H1 (cell line): ENCODE measurements at regions not wholly inside any gene's neighbourhood (a gene's known extent, or its start where the extent isn't known, plus 50 kb on each side); places are given as distances from the start of the nearest gene placed in this dataset.

Experiments
- CTCF ChIA-PET: fragments of 300-600 bp; sonication (Branson Sonifier 250); formaldehyde crosslinking; loops from one replicate; lab custom pipeline; 2021; ENCODE audit not compliant: partially characterized antibody; lab: Charles Lee
- POLR2A ChIA-PET: fragments of 300-600 bp; sonication (Branson Sonifier 250); formaldehyde crosslinking; loops from one replicate; lab custom pipeline; 2021; ENCODE audit warnings: inconsistent platforms; ENCODE audit not compliant: partially characterized antibody; lab: Charles Lee
- DNase-seq, 2 experiments: peaks; one replicate each; pipeline versions ENCODE4 v3.0.0 to v3.0.0-alpha.2; 2010 to 2022; ENCODE audit warnings: low spot score in 2 of 2, low read depth in 1 of 2, mixed read lengths in 1 of 2
- FAIRE-seq: peaks from 2 replicates; lab custom pipeline; 2011; peaks lifted over from hg19 to GRCh38; lab: Jason Lieb, UNC
- H2AFZ ChIP-seq: 2 replicates; pipeline ENCODE4 v1.8.1; 2012; ENCODE audit warnings: low read length, inconsistent platforms
- H2AK5ac ChIP-seq: 2 replicates; pipeline ENCODE4 v1.6.1; 2013; ENCODE audit warnings: low read depth, low read length
- H2BK120ac ChIP-seq: replicated peaks from 2 replicates; pipeline ENCODE3; 2013; ENCODE audit warnings: low read depth, low read length, inconsistent platforms
- H2BK12ac ChIP-seq: 2 replicates; pipeline ENCODE4 v1.6.1; 2013; ENCODE audit warnings: low read depth, low read length
- H2BK15ac ChIP-seq: 2 replicates; pipeline ENCODE4 v1.6.1; 2013; ENCODE audit warnings: low read length
- H2BK20ac ChIP-seq: 2 replicates; pipeline ENCODE4 v1.6.1; 2013; ENCODE audit warnings: low read length
- H2BK5ac ChIP-seq: 2 replicates; pipeline ENCODE4 v1.6.1; 2013; ENCODE audit warnings: low read depth, low read length
- H3K14ac ChIP-seq: 2 replicates; pipeline ENCODE4 v1.6.1; 2013; ENCODE audit warnings: inconsistent platforms; ENCODE audit not compliant: insufficient read length
- H3K18ac ChIP-seq: 2 replicates; pipeline ENCODE4 v1.6.1; 2013; ENCODE audit warnings: low read length; ENCODE audit errors: extremely low read depth
- H3K23ac ChIP-seq: 2 replicates; pipeline ENCODE4 v1.6.1; 2013; ENCODE audit warnings: inconsistent platforms; ENCODE audit not compliant: insufficient read length
- H3K23me2 ChIP-seq: 2 replicates; pipeline ENCODE4 v1.6.1; 2013; ENCODE audit warnings: low read depth, low read length
- H3K27ac ChIP-seq: 2 replicates; pipeline ENCODE4 v1.6.1; 2011; ENCODE audit warnings: low read depth, low read length, inconsistent platforms
- H3K27me3 ChIP-seq, 4 experiments: replicated peaks in 1 of 4; 1 replicate in 1 of 4; 2 replicates in 3 of 4; pipeline versions ENCODE4 v1.6.1 to v1.8.1; 2011 to 2013; ENCODE audit warnings: low read length in 3 of 4, mild to moderate bottlenecking in 3 of 4, inconsistent platforms in 2 of 4, mixed read lengths in 2 of 4, moderate library complexity in 1 of 4; ENCODE audit not compliant: control insufficient read depth in 3 of 4, insufficient read depth in 3 of 4; ENCODE audit errors: extremely low read depth in 1 of 4
- H3K36me3 ChIP-seq, 4 experiments: 2 replicates each; pipeline versions ENCODE4 v1.6.1 to v1.8.1; 2011 to 2013; ENCODE audit warnings: mild to moderate bottlenecking in 4 of 4, low read length in 3 of 4, moderate library complexity in 2 of 4, control low read depth in 1 of 4, inconsistent platforms in 1 of 4; ENCODE audit not compliant: insufficient read depth in 4 of 4, control insufficient read depth in 2 of 4
- H3K4ac ChIP-seq: replicated peaks from 2 replicates; pipeline ENCODE3; 2013; ENCODE audit warnings: low read length, low read depth, mixed read lengths, inconsistent platforms; ENCODE audit not compliant: insufficient read length
- H3K4me1 ChIP-seq, 4 experiments: replicated peaks in 1 of 4; 1 replicate in 1 of 4; 2 replicates in 3 of 4; pipeline versions ENCODE4 v1.6.1 to v1.8.1; 2011 to 2013; ENCODE audit warnings: low read length in 3 of 4, inconsistent platforms in 2 of 4, mixed read lengths in 1 of 4; ENCODE audit not compliant: insufficient read depth in 4 of 4, control insufficient read depth in 3 of 4
- H3K4me2 ChIP-seq, 2 experiments: 2 replicates each; pipeline versions ENCODE4 v1.6.1 to v1.8.1; 2011 to 2013; ENCODE audit warnings: low read depth in 2 of 2, low read length in 2 of 2, control low read depth in 1 of 2, inconsistent platforms in 1 of 2, mild to moderate bottlenecking in 1 of 2; ENCODE audit not compliant: insufficient read depth in 1 of 2
- H3K4me3 ChIP-seq, 4 experiments: fragments of 200-600, 300-600 bp in 1 of 4; sonication (generic), shearing (Covaris generic), sonication (Bioruptor Twin) in 1 of 4; 2 replicates each; pipeline versions ENCODE4 v1.5.1 to v1.8.1; 2011 to 2016; ENCODE audit warnings: low read length in 4 of 4, low read depth in 3 of 4, control low read depth in 2 of 4, inconsistent platforms in 2 of 4, mild to moderate bottlenecking in 2 of 4, mixed read lengths in 1 of 4, moderate library complexity in 1 of 4; ENCODE audit not compliant: insufficient read depth in 2 of 4; ENCODE audit errors: extremely low read depth in 1 of 4
- H3K56ac ChIP-seq: replicated peaks from 2 replicates; pipeline ENCODE3; 2013; ENCODE audit warnings: low read depth, mild to moderate bottlenecking, mixed read lengths, low read length, inconsistent platforms; ENCODE audit not compliant: insufficient read length
- H3K79me1 ChIP-seq: 2 replicates; pipeline ENCODE4 v1.6.1; 2013; ENCODE audit warnings: low read depth, low read length, control low read depth
- H3K79me2 ChIP-seq, 2 experiments: 2 replicates each; pipeline versions ENCODE4 v1.6.1 to v1.8.1; 2012 to 2013; ENCODE audit warnings: low read length in 2 of 2, mild to moderate bottlenecking in 2 of 2, inconsistent platforms in 1 of 2; ENCODE audit not compliant: insufficient read depth in 2 of 2, control insufficient read depth in 1 of 2
- H3K9ac ChIP-seq, 4 experiments: replicated peaks in 1 of 4; 1 replicate in 1 of 4; 2 replicates in 3 of 4; pipeline versions ENCODE4 v1.6.1 to v1.8.1; 2011 to 2013; ENCODE audit warnings: low read depth in 3 of 4, low read length in 3 of 4, control low read depth in 2 of 4, mild to moderate bottlenecking in 2 of 4, moderate library complexity in 2 of 4, inconsistent platforms in 1 of 4; ENCODE audit errors: extremely low read depth in 1 of 4
- H3K9me3 ChIP-seq, 2 experiments: 2 replicates each; pipeline versions ENCODE4 v1.6.1 to v1.8.1; 2012 to 2013; ENCODE audit warnings: mild to moderate bottlenecking in 2 of 2, moderate library complexity in 2 of 2, control low read depth in 1 of 2, inconsistent platforms in 1 of 2, low read depth in 1 of 2, low read length in 1 of 2, mixed read lengths in 1 of 2; ENCODE audit not compliant: insufficient read depth in 2 of 2
- H4K20me1 ChIP-seq, 2 experiments: replicated peaks in 1 of 2; 2 replicates each; pipeline versions ENCODE3 to v1.8.1; 2011 to 2013; ENCODE audit warnings: inconsistent platforms in 2 of 2, low read length in 2 of 2, mild to moderate bottlenecking in 1 of 2; ENCODE audit not compliant: insufficient read depth in 2 of 2, control insufficient read depth in 1 of 2
- H4K5ac ChIP-seq: 2 replicates; pipeline ENCODE4 v1.6.1; 2013; ENCODE audit warnings: low read length, low read depth, mixed read lengths, inconsistent platforms; ENCODE audit not compliant: insufficient read length
- H4K8ac ChIP-seq: 2 replicates; pipeline ENCODE4 v1.8.0; 2013; ENCODE audit warnings: mild to moderate bottlenecking, moderate library complexity, low read length, inconsistent platforms; ENCODE audit not compliant: insufficient read depth; ENCODE audit errors: extremely low read depth
- H4K91ac ChIP-seq: replicated peaks from 2 replicates; pipeline ENCODE3; 2013; ENCODE audit warnings: low read length, mixed read lengths, inconsistent platforms; ENCODE audit not compliant: insufficient read length
- GABPA ChIP-seq: IDR thresholded peaks from 2 replicates; pipeline ENCODE4 v1.6.1; 2011; ENCODE audit warnings: mild to moderate bottlenecking, low read length, moderate library complexity, borderline replicate concordance; ENCODE audit not compliant: insufficient read depth
- RBBP5 ChIP-seq: IDR thresholded peaks from 2 replicates; pipeline ENCODE4 v1.7.1; 2012; ENCODE audit warnings: low read depth, mild to moderate bottlenecking, inconsistent platforms, low read length, moderate library complexity, borderline replicate concordance
- WGBS, 2 experiments: shearing (Covaris generic) in 1 of 2; methylation state at CpG; one replicate each; pipeline versions ENCODE4 v1.1.6 to v1.1.7; 2013 to 2015; ENCODE audit warnings: low lambda C conversion rate in 2 of 2, mixed read lengths in 2 of 2, inconsistent platforms in 1 of 2, low coverage in 1 of 2, missing lambda C conversion rate in 1 of 2; ENCODE audit not compliant: insufficient replicate concordance in 2 of 2, insufficient coverage in 1 of 2, insufficient read length in 1 of 2; ENCODE audit errors: extremely low coverage in 1 of 2, missing lambda C conversion rate in 1 of 2; 5-methylcytosine and 5-hydroxymethylcytosine counted together

DNA sequence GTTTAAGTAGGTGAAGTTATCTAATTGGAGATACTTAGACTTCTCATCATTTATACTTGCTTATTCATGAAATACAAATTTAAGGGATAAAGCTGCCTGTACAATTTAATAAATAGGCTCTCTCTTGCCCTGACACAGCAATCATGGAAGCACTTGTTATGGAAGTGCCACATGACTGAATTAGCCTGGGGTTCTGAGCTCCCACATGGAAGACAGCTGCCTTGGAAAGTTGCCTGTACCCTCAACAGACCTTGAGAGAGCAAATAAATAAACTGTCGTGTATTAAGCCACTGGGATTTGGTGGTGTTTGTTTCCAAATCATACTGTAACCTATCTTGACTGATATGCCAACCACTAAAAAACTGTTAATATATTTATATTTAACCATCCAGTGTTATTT, 87.0 kb upstream of the RSPO3 start:
- Histone ChIP-seq H3K79me1 (no peaks in the 10 kb centered on the region), H3K9me3 (no peaks in the 10 kb centered on the region), H2BK20ac (no peak overlapping the region), H2BK5ac (no peak overlapping the region), H2BK15ac (no peak overlapping the region), H3K79me2 (no peaks in the 10 kb centered on the region), H3K23me2 (no peaks in the 10 kb centered on the region), H4K8ac (no peak overlapping the region), H3K9ac (no peak overlapping the region), H3K4me3 (no peak overlapping the region), H3K23ac (no peak overlapping the region), H3K36me3 (no peaks in the 10 kb centered on the region), H2BK120ac (no peak overlapping the region), H4K20me1 (no peaks in the 10 kb centered on the region), H3K18ac (no peak overlapping the region), H3K27ac (no peak overlapping the region), H3K4ac (no peak overlapping the region), H3K14ac (no peak overlapping the region), H2BK12ac (no peak overlapping the region), H3K27me3 (no peaks in the 10 kb centered on the region), H4K91ac (no peak overlapping the region), H3K4me1 (no peaks in the 10 kb centered on the region), H2AK5ac (no peak overlapping the region), H2AFZ (no peak overlapping the region), H4K5ac (no peak overlapping the region), H3K4me2 (no peak overlapping the region), H3K56ac (no peak overlapping the region)
- no peak for FAIRE-seq
- DNase-seq = no peak
- WGBS, 2 experiments = 92% methylated on average over 1 of the region's 1 CpG; no CpG with 5 or more reads in 1 of the 2 experiments
- ChIA-PET CTCF (interaction anchor here (1.0 kb wide), 1 partner anchor 12 kb away, joined by 3 read pairs; no protein-coding TSS in a partner anchor), POLR2A (no interaction called here)
- no peak for TF ChIP-seq RBBP5
- no peak for TF ChIP-seq GABPA
